Calu3 (cell line): ENCODE measurements at regions not wholly inside any gene's neighbourhood (a gene's known extent, or its start where the extent isn't known, plus 50 kb on each side); places are given as distances from the start of the nearest gene placed in this dataset.
"Not testable (repeated sequence)": the region's sequence is repeated elsewhere in the genome, so short reads cannot be mapped to it uniquely, and the experiment has no call there.

Source experiments
- BruUV-seq: library from RNA; stranded (reverse); fragments of 400-500 nt; replicated peaks from 2 replicates; lab custom pipeline; 2021; lab: Mats Ljungman, UMichigan
- CTCF ChIA-PET: fragments of 300-600 bp; sonication (Branson Sonifier 250); formaldehyde crosslinking; loops from one replicate; lab custom pipeline; 2022; ENCODE audit warnings: antibody characterized with exemption; lab: Charles Lee
- DNase-seq: peaks from one replicate; pipeline ENCODE4 v3.0.0; 2022
- H3K27ac Mint-ChIP-seq: one replicate; pipeline ENCODE4 v1.8.0; 2022; ENCODE audit warnings: mixed read lengths; ENCODE audit not compliant: unreplicated experiment
- H3K27me3 Mint-ChIP-seq: one replicate; pipeline ENCODE4 v1.8.0; 2022; ENCODE audit warnings: mixed read lengths; ENCODE audit not compliant: unreplicated experiment
- H3K36me3 Mint-ChIP-seq: one replicate; pipeline ENCODE4 v1.8.0; 2022; ENCODE audit warnings: mild to moderate bottlenecking, moderate library complexity, mixed read lengths; ENCODE audit not compliant: insufficient read depth, unreplicated experiment
- H3K4me1 Mint-ChIP-seq: one replicate; pipeline ENCODE4 v1.8.0; 2022; ENCODE audit warnings: mild to moderate bottlenecking, low read depth, mixed read lengths; ENCODE audit not compliant: unreplicated experiment
- H3K4me3 Mint-ChIP-seq: one replicate; pipeline ENCODE4 v1.8.0; 2022; ENCODE audit warnings: mild to moderate bottlenecking, low read depth, moderate library complexity, mixed read lengths; ENCODE audit not compliant: unreplicated experiment
- H3K9me3 Mint-ChIP-seq: one replicate; pipeline ENCODE4 v1.8.0; 2022; ENCODE audit warnings: low read depth, mixed read lengths; ENCODE audit not compliant: unreplicated experiment
- CTCF ChIP-seq: fragments of 200-600 bp; IDR thresholded peaks from one replicate; pipeline ENCODE4 v1.8.0; 2022; ENCODE audit warnings: antibody characterized with exemption; ENCODE audit not compliant: unreplicated experiment
- intact Hi-C: fragments of 100-400 bp; cut with micrococcal nuclease; formaldehyde crosslinking; loops from one replicate; pipeline ENCODE4 v1.10.0; 2022; ENCODE audit not compliant: unreplicated experiment

GRCh38 chr2:205865905-205866441, 183.7 kb downstream of the NRP2 start:
- Mint-ChIP-seq H3K4me3 (no peak overlapping the region), H3K4me1 (no peaks in the 10 kb centered on the region), H3K36me3 (no peaks in the 10 kb centered on the region), H3K27ac (no peak overlapping the region), H3K27me3 (peaks cover 17% of the 10 kb centered on the region), H3K9me3 (no peaks in the 10 kb centered on the region)
- TF ChIP-seq CTCF = no peak
- no peak for DNase-seq
- intact Hi-C loops = no loop called here
- BruUV-seq = no TSS peak
- CTCF ChIA-PET = no interaction called here

- CTCF ChIA-PET = interaction anchor here (0.6 kb wide), 1 partner anchor 14 kb away, joined by 5 read pairs; no protein-coding TSS in a partner anchor
These were observed 182.8 kb downstream of the NRP2 start for GRCh38 chr2:205865056-205865455.

GRCh38 chr2:205864491-205864890, 182.2 kb downstream of the NRP2 start:
- Mint-ChIP-seq H3K4me3 (no peak overlapping the region), H3K27ac (no peak overlapping the region), H3K9me3 (no peaks in the 10 kb centered on the region), H3K36me3 (no peaks in the 10 kb centered on the region), H3K4me1 (peaks cover under 1% of the 10 kb centered on the region), H3K27me3 (peaks cover 32% of the 10 kb centered on the region)
- no peak for TF ChIP-seq CTCF
- no peak for DNase-seq
- intact Hi-C loops = no loop called here
- no TSS peak for BruUV-seq
- CTCF ChIA-PET = interaction anchor here (0.6 kb wide), 1 partner anchor 14 kb away, joined by 5 read pairs; no protein-coding TSS in a partner anchor

More at GRCh38 chr2:205865056-205865455, 182.8 kb downstream of the NRP2 start:
- H3K27ac Mint-ChIP-seq = no peak overlapping the region
- DNase-seq = no peak
- H3K4me3 Mint-ChIP-seq = no peak overlapping the region
- TF ChIP-seq CTCF = no peak
- intact Hi-C loops = no loop called here
- no peaks in the 10 kb centered on the region for H3K4me1 Mint-ChIP-seq
- H3K27me3 Mint-ChIP-seq = peaks cover 26% of the 10 kb centered on the region
- no peaks in the 10 kb centered on the region for H3K36me3 Mint-ChIP-seq
- no TSS peak for BruUV-seq
- no peaks in the 10 kb centered on the region for H3K9me3 Mint-ChIP-seq

- H3K9me3 Mint-ChIP-seq, H3K27ac Mint-ChIP-seq, H3K4me3 Mint-ChIP-seq, BruUV-seq, H3K4me1 Mint-ChIP-seq, H3K36me3 Mint-ChIP-seq, CTCF ChIA-PET, DNase-seq, intact Hi-C loops: not testable (repeated sequence)
- peaks cover 46% of the 10 kb centered on the region for H3K27me3 Mint-ChIP-seq
These were observed 180.5 kb downstream of the NRP2 start for GRCh38 chr2:205862761-205863160.

- BruUV-seq = no TSS peak
- no peak overlapping the region for H3K27ac Mint-ChIP-seq
- CTCF ChIA-PET = no interaction called here
- no peaks in the 10 kb centered on the region for H3K9me3 Mint-ChIP-seq
- peaks cover 52% of the 10 kb centered on the region for H3K27me3 Mint-ChIP-seq
- H3K4me1 Mint-ChIP-seq = peaks cover 10% of the 10 kb centered on the region
- DNase-seq = no peak
- H3K36me3 Mint-ChIP-seq = no peaks in the 10 kb centered on the region
- TF ChIP-seq CTCF = no peak
- intact Hi-C loops = no loop called here
- no peak overlapping the region for H3K4me3 Mint-ChIP-seq
These were observed 178.6 kb downstream of the NRP2 start for GRCh38 chr2:205860885-205861284.
